Testis (tissue), 2 donors: ENCODE measurements at regions not wholly inside any gene's neighbourhood (a gene's known extent, or its start where the extent isn't known, plus 50 kb on each side); places are given as distances from the start of the nearest gene placed in this dataset.

Source experiments
- POLR2A ChIP-seq: fragments of 450-650 bp; IDR thresholded peaks from one replicate; pipeline ENCODE4 v1.6.1; 2017; ENCODE audit warnings: antibody characterized with exemption, mild to moderate bottlenecking, moderate library complexity
- TF ChIP-seq, protein P1 (sequence below), 3 experiments: fragments of 450-650 bp in 2 of 3; fragments of 200-600 bp in 1 of 3; sonication (generic) in 1 of 3; IDR thresholded peaks; one replicate each; pipeline ENCODE4 v1.5.1; 2016 to 2019; ENCODE audit warnings: antibody characterized with exemption in 3 of 3, mild to moderate bottlenecking in 2 of 3, moderate library complexity in 1 of 3

DNA sequence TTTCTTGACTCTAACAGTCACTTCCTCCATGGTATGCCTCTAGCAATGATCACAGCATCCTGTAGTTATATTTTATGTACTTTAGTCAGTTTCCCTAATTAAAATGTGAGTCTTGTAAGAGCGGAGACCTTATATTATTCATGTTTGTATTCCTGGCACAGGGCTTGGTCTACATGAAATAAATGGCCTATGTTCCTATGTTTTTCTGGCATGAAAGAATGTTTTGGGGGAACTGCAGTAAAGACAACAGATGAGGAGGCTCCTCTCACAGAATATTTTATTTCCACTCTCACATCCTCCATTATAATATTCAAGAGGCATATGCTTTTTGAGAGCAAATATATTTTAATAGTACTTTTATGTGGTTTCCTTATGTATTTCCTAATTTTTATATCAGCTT is 429.8 kb upstream of the PDE3A start:
- TF ChIP-seq, protein P1, sequence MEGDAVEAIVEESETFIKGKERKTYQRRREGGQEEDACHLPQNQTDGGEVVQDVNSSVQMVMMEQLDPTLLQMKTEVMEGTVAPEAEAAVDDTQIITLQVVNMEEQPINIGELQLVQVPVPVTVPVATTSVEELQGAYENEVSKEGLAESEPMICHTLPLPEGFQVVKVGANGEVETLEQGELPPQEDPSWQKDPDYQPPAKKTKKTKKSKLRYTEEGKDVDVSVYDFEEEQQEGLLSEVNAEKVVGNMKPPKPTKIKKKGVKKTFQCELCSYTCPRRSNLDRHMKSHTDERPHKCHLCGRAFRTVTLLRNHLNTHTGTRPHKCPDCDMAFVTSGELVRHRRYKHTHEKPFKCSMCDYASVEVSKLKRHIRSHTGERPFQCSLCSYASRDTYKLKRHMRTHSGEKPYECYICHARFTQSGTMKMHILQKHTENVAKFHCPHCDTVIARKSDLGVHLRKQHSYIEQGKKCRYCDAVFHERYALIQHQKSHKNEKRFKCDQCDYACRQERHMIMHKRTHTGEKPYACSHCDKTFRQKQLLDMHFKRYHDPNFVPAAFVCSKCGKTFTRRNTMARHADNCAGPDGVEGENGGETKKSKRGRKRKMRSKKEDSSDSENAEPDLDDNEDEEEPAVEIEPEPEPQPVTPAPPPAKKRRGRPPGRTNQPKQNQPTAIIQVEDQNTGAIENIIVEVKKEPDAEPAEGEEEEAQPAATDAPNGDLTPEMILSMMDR (IDR thresholded peaks at IDR 0.05) = no peak
- no peak for TF ChIP-seq POLR2A
